Central memory CD4-positive, alpha-beta T cell (primary cell): ENCODE measurements at regions not wholly inside any gene's neighbourhood (a gene's known extent, or its start where the extent isn't known, plus 50 kb on each side); places are given as distances from the start of the nearest gene placed in this dataset.
"Not testable (repeated sequence)": the region's sequence is repeated elsewhere in the genome, so short reads cannot be mapped to it uniquely, and the experiment has no call there.

ENCODE experiments used
- DNase-seq: peaks from one replicate; pipeline ENCODE4 v3.0.0; 2022

- not testable (repeated sequence) for DNase-seq
Measured at GRCh38 chr15:31705076-31705678, 325.1 kb upstream of the CHRNA7 start.

- not testable (repeated sequence) for DNase-seq
Measured at GRCh38 chr15:31707944-31708702, 322.2 kb upstream of the CHRNA7 start.

- not testable (repeated sequence) for DNase-seq
Measured at GRCh38 chr15:31708703-31709327, 321.5 kb upstream of the CHRNA7 start.

GRCh38 chr15:31709479-31709878, 320.8 kb upstream of the CHRNA7 start:
- not testable (repeated sequence) for DNase-seq

- not testable (repeated sequence) for DNase-seq
Measured at GRCh38 chr15:31710806-31711205, 319.5 kb upstream of the CHRNA7 start.

- DNase-seq = not testable (repeated sequence)
Measured at GRCh38 chr15:31715208-31715607, 315.1 kb upstream of the CHRNA7 start.

GRCh38 chr15:31718625-31719024, 311.7 kb upstream of the CHRNA7 start:
- not testable (repeated sequence) for DNase-seq

GRCh38 chr15:31719396-31720022, 310.8 kb upstream of the CHRNA7 start:
- not testable (repeated sequence) for DNase-seq

- not testable (repeated sequence) for DNase-seq
Measured at GRCh38 chr15:31723019-31723418, 307.3 kb upstream of the CHRNA7 start.

GRCh38 chr15:31724903-31725302, 305.4 kb upstream of the CHRNA7 start:
- not testable (repeated sequence) for DNase-seq

GRCh38 chr15:31725619-31726018, 304.7 kb upstream of the CHRNA7 start:
- not testable (repeated sequence) for DNase-seq

- no peak for DNase-seq
Measured at GRCh38 chr15:31727612-31728011, 302.7 kb upstream of the CHRNA7 start.

- no peak for DNase-seq
Measured at GRCh38 chr15:31732726-31733125, 297.6 kb upstream of the CHRNA7 start.

GRCh38 chr15:31733424-31733823, 296.9 kb upstream of the CHRNA7 start:
- no peak for DNase-seq

- DNase-seq = no peak
Measured at GRCh38 chr15:31740203-31740602, 290.1 kb upstream of the CHRNA7 start.

GRCh38 chr15:31745841-31746240, 284.5 kb upstream of the CHRNA7 start:
- DNase-seq = no peak

GRCh38 chr15:31752065-31752762, 278.1 kb upstream of the CHRNA7 start:
- DNase-seq = no peak

GRCh38 chr15:31752905-31753304, 277.4 kb upstream of the CHRNA7 start:
- no peak for DNase-seq

GRCh38 chr15:31758126-31758525, 272.2 kb upstream of the CHRNA7 start:
- no peak for DNase-seq

GRCh38 chr15:31768055-31768454, 262.3 kb upstream of the CHRNA7 start:
- DNase-seq = no peak

GRCh38 chr15:31774045-31774444, 256.3 kb upstream of the CHRNA7 start:
- no peak for DNase-seq

GRCh38 chr15:31776039-31776438, 254.3 kb upstream of the CHRNA7 start:
- DNase-seq = no peak

- no peak for DNase-seq
Measured at GRCh38 chr15:31781261-31781660, 249.1 kb upstream of the CHRNA7 start.
